ENCODE measurements at regions not wholly inside any gene's neighbourhood (a gene's known extent, or its start where the extent isn't known, plus 50 kb on each side); places are given as distances from the start of the nearest gene placed in this dataset.

GRCh38 chr11:15905366-15906104 lies 450.8 kb downstream of the SOX6 start:
- no peak for DNase-seq (ENCODE audit: low read depth in 3 of 3)

GRCh38 chr11:15906481-15907035 lies 449.8 kb downstream of the SOX6 start:
- no peak for DNase-seq (ENCODE audit: low read depth in 3 of 3)

GRCh38 chr11:15907806-15908205 lies 448.5 kb downstream of the SOX6 start:
- no peak for DNase-seq (ENCODE audit: low read depth in 3 of 3)

GRCh38 chr11:15909937-15910598 lies 446.3 kb downstream of the SOX6 start:
- no peak for DNase-seq (ENCODE audit: low read depth in 3 of 3)

GRCh38 chr11:15910761-15911160 lies 445.6 kb downstream of the SOX6 start:
- DNase-seq (ENCODE audit: low read depth in 3 of 3), result no peak

- no peak for DNase-seq (ENCODE audit: low read depth in 3 of 3)
Observed at GRCh38 chr11:15911377-15912044, 444.8 kb downstream of the SOX6 start.

- DNase-seq (ENCODE audit: low read depth in 3 of 3), result no peak
Observed at GRCh38 chr11:15912291-15912690, 444.1 kb downstream of the SOX6 start.

GRCh38 chr11:15912825-15913224 lies 443.5 kb downstream of the SOX6 start:
- no peak for DNase-seq (ENCODE audit: low read depth in 3 of 3)

GRCh38 chr11:15913261-15913660 lies 443.1 kb downstream of the SOX6 start:
- DNase-seq (ENCODE audit: low read depth in 3 of 3), result no peak

All from stimulated activated CD4-positive, alpha-beta T cell treated with anti-CD3 and anti-CD28 coated beads, TNF-alpha, amount 100 ng/mL, for 4 hours (primary cell).